ENCODE measurements at regions not wholly inside any gene's neighbourhood (a gene's known extent, or its start where the extent isn't known, plus 50 kb on each side); places are given as distances from the start of the nearest gene placed in this dataset.

DNA sequence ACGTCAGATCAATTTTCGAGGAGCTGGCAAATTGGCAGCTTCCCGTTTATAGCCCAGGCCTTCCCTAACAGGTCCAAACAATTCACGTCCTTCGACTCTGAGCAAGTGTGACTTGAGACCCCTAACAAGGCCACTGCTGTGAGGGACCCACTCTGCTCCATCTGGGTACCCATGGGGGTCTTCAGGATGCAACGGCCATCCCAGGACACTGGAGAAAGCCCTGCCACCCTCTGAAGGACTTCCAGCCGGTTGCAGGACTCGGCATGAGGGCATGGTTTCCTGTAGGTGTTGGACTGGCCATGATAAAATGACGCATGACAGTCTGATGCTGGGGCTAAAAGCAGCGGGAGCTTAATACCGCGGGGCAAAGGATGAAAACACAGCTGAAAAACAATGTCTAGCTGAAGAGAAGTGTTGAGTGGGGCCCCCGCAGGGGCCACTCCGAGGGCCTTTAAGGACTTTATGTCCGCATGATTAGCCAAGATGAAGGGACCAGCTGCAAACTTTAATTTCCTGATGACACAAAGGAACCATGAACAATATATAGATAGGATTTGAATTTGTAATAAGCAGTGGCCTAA lies 113.3 kb upstream of the ZNF521 start:
- TF ChIP-seq, protein P1, sequence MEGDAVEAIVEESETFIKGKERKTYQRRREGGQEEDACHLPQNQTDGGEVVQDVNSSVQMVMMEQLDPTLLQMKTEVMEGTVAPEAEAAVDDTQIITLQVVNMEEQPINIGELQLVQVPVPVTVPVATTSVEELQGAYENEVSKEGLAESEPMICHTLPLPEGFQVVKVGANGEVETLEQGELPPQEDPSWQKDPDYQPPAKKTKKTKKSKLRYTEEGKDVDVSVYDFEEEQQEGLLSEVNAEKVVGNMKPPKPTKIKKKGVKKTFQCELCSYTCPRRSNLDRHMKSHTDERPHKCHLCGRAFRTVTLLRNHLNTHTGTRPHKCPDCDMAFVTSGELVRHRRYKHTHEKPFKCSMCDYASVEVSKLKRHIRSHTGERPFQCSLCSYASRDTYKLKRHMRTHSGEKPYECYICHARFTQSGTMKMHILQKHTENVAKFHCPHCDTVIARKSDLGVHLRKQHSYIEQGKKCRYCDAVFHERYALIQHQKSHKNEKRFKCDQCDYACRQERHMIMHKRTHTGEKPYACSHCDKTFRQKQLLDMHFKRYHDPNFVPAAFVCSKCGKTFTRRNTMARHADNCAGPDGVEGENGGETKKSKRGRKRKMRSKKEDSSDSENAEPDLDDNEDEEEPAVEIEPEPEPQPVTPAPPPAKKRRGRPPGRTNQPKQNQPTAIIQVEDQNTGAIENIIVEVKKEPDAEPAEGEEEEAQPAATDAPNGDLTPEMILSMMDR (IDR thresholded peaks at IDR 0.05), result no peak
- TF ChIP-seq POLR2A (IDR thresholded peaks at IDR 0.05), result no peak
